ENCODE measurements at regions not wholly inside any gene's neighbourhood (a gene's known extent, or its start where the extent isn't known, plus 50 kb on each side); places are given as distances from the start of the nearest gene placed in this dataset.

DNA sequence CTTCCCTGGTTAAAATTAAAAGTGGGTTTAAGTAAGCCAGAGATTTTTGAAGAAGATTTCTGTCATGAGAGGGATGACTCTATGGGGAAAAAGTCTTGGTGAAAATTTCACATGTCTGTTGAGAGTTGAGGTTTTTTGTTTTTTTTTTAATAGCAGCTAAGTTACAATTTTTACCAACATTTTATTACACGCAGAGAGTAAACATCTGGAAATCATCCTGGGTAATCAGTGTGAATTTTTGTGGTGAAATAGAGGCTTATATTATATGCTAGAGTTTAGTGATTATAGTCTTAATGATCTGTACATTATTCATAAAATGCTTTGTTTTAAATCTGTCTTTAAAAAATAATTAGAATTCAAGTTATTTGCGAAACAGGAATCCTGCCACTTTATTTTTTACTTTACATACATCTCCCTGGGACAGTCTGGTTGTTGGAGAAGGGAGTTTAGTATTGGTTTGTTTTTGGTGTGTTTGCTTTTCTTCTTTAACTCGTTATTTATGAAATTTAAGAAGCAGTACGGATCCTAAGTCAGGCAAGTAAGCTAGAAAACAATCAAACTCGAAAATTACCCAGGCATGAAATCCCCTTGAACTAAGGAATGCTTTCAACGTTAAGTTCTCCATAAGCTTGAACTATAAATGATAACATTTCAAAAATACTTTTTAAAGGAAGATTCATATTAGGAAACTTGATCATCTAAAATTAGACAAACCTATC, 143.4 kb upstream of the TSC22D2 start:
- peak; percentile 49 for DNase-seq

DNA sequence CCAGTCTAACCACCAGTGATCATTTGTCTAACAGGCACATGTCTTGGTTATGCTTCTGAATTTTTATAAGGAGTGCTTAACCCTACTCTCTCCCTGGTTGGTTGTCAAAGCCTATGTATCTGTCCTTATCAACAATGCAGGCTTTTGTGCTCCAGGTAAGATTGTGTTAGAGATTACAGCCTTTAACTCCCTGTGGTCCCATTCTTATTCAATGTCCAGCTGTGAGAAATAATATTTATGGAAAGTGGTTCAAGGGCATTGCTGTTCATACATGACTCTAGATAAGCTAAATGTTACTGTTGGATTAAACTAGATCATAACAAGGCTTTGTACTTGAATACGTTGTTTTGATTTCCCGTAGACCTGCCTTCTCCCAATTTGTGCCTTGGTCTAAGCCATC, 146.1 kb upstream of the TSC22D2 start:
- DNase-seq = no peak

DNA sequence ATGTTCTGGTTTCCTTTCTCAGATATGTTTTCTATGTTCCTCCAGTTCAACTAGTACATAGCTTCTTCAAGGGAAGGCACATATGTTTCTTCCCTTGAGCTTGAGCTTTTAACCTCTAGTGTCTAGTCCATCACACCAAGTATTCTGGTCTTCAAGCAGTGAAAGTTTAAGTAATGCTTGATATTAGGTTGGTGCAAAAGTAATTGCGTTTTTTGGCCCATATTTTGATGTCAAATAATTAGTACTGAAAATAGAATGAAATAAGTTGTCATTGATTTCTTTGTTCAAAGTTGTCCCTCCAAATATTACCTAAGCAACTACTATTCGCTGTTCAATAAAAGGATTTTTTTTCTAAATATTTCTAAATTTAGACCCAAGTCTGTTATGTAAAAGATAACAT, 146.7 kb upstream of the TSC22D2 start:
- DNase-seq = no peak

DNA sequence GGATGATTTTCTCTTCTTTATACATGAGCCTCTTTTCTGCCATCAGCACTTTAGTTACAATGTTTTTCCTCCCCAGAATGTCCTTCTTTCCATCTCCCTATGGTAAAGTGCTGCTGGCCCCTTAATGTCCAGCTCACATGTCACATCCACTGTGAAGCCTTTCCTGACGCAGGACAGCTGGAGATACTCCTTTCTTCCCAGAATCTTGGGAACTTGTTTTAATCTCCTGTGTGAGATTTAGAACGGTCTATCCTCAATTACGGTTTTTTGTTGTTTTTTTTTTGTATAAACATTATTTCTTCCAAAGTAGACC, 147.7 kb upstream of the TSC22D2 start:
- no peak for DNase-seq

DNA sequence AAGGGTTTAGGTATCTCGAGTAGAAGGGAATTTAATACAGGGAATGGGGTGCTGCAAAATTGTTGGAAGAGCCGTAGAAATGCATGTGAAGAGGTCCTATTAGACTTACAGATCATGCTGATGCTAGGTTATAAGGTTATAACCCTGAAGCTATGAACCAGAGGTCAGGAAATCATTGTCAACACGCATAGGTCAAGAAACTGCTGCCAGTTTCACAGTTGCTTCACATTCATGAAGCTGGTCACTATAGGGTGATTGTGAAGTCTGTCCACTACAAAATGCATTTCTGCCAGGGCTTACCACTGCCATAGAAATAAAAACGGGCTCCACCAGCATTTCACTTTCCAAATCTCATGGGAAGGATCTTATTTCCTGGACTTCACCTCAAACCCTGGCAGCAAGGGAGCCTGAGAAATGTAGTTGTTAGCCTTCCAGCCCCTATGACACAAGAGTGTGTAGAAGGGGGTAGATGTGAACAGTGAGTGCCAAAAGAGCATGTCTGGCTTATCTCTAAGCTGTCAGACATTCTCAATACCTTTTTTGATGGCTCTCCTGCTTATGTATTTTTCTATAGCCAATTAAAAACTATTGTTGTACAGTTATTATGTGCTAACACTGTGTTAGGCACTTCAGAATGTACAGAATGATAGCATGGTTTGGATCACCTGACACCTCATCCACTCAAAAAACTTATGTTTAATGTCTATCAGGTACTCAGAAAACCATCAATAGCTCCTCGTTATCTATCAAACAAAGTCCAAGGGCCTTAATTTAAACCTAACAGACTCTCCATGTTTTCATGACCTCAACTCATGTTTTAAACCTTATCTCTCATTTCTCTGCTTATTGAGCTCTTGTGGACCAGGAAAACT, 148.3 kb upstream of the TSC22D2 start:
- no peak for DNase-seq

DNA sequence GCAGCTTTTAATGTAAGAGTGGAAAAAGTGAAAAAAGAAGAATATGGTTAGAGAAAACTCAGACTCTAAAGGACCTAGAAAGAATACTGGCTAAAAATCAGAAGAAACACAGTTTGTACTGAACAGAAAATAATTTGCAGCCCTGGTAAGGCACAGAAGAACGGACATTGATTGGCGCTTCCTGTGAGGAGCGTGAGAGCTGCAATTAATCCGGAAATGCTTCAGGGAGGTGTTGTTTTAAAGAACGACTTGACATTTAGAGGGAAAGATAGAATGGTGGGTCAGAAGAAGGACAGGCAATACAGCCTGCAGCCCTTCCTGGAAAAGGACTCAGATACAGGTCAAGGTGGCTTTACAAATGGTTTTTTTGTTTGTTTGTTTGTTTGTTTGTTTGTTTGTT, 151.3 kb upstream of the TSC22D2 start:
- DNase-seq = no peak

DNA sequence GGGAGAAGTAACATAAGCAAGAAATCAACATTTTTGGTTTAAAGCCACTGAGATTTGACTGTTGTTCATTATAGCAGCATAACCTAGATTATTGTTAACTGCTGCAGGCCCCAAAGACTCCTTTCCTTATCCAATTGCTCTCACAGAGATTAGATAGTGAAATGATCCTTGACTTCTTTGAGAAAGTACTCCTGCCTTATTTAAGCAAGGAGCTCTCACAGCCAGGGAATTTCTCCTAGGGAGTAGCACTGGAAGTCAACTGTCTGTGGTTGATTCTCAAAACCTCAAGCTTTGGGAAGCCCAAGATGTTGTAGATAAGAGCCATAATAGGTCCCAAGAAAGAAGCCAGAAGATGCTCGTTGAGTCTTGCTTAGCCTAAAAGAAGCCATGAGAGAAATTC, 151.8 kb upstream of the TSC22D2 start:
- DNase-seq = no peak

DNA sequence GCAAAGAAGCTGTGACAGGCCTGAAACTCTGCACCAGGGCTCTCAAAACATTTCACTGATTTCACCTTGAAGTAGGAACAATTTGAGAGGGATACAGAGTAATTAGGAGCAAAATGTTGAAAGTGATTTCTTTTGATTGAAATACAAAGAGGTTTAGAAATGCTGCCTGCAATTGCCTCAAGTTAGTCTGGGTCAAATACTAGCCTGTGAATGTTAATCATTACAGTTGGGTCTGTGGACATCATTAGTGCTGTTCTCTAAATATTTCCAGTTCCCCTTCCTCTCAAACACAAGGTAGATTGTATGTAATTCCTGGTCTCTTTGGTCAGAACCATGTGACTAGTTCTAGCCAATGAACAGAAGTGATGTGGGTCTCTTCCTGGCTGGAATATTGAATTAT, 152.3 kb upstream of the TSC22D2 start:
- no peak for DNase-seq

DNA sequence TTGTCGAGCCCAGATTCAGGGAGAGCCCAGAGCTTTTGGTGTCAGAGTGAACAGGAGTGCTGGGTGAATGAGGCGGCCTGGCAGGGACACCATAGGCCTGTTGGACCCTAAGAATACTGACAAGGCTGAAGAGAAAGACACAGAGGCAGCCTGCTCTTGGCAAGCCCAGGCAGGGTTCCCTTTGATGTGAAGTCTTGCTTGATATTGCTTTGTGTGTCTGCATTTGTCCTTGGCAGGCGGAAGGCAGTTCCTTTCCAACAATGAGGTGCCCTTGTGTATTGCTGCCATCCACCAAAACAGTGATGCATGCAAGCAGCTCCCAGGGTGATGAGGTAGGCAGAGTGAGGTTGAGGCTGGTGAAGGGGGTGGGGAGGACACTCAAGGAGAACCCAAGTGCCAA, 152.7 kb upstream of the TSC22D2 start:
- no peak for DNase-seq

DNA sequence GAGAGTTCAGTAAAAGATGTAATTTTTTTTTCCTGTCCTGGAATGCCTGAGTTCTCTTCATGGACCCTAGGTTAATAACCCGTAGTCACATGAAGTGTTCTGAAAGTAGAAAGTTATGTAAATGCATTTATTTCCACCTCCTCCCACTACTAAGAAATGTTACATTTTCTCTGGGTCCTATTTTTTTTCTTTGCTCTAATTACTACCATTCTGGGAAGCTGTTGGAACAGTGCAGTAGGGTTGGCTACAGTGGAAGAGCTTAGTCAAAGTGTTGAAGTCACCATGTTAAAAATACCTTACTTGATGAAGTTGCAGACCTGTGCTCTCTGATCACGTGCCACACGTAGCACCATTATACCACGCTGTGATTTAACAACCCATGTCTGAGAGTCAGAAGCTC, 153.8 kb upstream of the TSC22D2 start:
- DNase-seq = no peak

DNA sequence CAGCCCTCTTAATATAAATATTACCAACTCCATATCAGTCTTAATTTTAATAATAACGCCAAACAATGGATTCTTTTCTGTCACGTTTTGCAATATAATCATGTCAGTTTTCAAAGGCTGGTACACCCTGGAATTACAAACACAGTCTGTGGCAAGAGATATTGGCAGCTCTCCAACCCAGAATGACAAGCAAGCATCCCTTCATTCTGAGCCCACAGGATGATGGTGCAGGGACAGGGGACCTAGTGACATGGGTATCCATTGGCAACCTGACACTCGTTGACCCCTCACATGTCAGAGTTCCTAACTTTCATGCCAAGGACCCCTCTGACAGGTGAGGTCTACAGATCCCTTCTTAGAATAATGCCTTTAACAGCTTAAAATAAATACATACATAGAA, 154.5 kb upstream of the TSC22D2 start:
- DNase-seq = no peak

DNA sequence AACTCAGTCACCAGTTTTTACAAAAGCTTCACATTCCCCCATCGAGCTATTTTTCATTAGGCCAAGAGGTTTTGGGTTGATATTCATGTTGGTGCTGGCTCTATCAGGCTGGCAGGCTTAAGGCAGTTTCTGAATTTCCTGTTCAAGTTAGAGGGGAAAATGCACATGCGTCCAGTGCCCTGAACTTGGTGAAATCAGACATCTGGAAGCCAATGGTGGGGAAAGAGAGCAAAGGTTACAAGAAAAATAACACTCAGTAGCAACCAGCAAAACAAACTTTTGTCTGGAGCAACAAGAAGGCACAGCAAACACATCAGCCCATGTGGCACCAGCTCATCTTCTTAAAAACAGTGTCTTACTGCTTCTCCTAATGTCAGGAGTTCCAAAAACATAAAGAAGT, 155.6 kb upstream of the TSC22D2 start:
- no peak for DNase-seq

DNA sequence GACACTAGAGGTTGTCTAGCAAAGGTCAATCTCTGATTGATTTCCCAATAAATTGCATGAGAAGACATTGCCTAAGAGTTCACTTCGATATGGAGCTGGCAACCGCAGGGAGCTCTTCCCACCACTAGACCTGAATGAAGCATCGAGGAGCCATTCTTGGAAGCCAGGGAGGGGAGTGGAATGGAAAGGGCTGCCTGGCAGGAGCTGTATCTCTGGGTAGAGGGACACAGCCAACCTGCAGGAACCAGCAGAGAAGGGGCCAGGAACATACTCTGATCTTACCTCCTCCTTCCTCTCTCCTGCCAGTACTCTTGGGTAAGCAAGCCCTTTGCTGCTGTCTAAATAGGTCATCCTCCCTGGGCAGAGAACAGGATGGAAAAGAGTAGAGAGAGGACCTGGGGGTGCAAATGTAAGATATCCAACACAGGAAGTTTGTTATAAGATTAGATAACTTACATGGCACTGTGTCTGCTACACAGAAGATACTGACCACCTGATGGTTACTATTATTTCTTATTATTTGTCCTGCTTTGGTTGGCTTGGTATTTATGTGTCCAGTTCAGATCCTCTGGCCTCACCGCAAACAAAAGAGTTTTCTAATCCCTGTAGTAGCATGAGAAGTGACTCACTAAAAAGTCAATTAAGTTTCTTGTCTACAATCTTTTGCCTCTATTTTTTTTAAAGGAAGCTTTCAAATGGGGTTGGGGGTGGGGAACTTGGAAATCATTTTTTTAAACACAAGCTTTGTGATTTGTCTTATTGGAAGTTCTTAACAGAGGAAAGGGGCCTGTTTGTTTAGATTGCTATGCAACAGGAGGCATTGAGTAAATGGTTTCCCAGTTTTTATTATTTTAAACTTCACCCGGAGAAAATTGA, 156.7 kb upstream of the TSC22D2 start:
- peak; percentile 73 for DNase-seq

DNA sequence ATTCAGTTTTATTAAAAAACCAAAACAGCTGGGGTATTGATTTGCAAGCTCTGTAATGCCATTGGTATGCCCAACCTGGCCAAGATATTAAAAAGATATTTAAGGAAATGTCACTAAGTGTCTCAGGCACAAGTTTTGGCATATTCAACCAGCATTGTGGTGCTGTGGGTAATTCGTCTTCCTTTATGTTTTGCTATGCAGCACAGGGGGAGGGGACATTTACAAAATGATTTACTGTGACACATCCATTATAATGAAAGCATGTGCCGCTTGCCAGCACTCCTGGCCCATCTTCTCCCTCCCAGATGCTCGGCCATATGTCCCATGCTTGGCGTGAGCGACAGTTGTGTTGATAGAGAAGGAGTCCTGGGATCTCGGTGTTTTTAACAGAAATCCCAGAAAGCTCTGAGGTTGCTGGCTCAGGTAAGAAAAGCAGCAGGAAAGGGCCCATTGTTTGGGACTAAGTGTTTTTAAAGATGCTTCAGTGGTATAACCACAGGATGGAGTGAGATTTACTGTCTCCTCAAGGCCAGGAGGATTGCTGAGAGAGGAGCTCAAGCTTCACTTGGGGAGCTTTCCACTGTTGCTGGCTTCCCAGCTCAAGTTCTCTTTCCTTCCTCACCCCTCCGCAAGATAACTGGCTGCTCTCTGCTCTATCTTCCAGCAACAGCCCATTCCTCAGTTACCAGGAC, 158.2 kb upstream of the TSC22D2 start:
- peak; percentile 77 for DNase-seq

DNA sequence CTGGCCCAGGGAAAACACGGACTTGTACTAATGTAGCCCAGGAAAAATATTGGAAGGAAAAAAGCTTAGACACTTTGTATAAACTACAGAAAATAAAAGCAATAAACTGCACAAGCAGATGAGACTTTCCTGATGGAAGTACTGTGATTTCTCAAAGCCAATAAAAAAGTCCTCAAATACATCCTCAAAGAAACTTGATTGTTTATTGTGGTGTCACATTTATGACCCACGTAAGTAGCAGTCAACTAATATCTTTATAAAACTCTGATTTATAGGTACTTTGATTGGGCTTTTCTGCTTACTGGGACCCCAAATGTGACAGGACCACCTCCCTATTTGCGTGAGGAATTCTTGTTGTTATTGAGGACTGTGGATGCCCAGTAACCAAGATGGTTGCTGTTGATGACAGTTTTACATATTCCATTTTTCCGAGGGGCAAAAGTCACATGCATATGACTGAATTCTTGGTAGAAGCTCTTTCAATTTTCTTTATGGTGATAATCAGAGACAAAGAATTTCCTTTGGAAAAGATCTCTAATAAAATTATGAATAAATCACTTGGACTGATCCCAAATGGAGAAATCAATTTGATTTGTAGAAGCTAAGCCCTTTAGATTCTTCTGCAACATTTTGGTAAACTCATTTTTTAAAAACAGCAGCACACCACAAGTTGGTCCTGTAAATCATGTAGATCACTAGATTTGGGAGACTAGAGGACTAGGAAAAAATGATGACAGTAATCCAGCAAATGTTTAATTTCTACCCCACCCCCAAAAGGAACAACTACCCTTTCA, 159.0 kb upstream of the TSC22D2 start:
- peak; percentile 67 for DNase-seq

DNA sequence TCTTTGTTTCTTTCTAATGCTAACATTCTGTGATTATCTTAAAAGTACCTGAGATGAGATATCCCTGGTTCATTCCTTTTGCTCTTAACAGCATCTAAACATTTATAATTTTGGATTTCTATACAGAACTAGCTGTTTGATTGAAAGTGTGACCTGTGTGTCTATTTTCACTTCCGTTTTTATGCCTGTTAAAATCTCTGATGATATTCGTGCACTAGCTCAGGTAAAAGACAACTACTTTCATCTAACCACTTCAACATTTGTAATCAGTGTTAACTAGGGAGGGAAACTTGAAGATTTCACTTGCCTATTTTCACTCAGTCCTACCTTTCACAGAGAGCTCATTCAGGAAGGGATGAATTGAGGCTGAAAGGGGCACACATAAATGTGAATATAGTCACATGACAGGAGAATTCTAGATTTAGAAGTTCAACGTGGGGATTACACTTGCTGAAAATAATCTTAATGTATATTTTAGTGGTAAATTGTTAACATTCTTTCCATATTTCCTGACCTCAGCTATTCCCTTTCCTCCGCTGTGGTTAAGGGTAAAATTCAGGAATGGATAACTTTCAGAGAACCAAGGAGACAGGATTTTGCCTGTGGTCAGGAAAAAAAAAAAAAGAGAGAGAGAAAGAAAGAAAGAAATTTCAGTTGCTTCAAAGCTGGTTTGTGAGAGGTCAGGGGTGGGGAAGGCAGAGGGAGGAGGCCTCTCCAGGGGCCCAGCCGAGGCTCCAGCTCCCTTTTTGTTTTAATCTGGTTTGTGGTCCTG, 159.8 kb upstream of the TSC22D2 start:
- DNase-seq = peak; percentile 98

DNA sequence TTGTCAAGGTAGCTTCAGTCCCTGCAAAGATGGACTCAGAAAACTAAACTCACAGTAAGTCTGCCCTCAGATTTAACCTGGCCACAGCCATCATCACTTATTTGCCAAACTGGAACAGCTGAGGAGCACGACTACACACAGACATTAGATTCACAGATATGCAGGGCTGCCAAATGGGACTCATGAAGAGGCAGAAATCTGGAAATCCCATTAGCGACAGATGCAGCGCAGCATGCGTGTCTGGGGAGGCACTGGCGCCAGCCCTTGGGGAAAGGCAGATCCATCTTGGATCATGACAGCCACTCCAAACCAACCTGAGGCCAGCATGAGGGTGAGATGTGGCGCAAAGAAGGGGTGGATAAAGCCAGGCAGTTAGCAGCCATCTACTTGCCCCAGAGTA, 160.7 kb upstream of the TSC22D2 start:
- no peak for DNase-seq

DNA sequence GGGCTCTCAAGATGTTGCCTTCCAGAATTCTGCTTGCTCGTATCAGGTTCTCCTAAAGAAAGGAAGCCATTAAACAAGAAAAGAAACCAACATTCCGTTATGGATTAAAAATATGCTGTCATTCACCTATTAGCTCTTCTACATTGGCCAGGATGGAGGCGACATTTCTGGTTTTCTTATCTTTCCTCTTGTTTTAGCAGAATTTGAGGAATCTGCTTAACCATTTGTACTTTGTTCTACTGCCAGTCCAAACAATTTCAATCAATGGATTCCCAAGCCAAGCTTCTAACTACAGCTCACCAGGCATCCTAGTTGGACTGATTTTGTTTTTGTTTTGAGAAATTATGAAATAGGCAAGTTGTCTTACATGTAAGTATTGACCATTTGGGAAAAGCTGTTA, 164.6 kb upstream of the TSC22D2 start:
- peak; percentile 27 for DNase-seq

DNA sequence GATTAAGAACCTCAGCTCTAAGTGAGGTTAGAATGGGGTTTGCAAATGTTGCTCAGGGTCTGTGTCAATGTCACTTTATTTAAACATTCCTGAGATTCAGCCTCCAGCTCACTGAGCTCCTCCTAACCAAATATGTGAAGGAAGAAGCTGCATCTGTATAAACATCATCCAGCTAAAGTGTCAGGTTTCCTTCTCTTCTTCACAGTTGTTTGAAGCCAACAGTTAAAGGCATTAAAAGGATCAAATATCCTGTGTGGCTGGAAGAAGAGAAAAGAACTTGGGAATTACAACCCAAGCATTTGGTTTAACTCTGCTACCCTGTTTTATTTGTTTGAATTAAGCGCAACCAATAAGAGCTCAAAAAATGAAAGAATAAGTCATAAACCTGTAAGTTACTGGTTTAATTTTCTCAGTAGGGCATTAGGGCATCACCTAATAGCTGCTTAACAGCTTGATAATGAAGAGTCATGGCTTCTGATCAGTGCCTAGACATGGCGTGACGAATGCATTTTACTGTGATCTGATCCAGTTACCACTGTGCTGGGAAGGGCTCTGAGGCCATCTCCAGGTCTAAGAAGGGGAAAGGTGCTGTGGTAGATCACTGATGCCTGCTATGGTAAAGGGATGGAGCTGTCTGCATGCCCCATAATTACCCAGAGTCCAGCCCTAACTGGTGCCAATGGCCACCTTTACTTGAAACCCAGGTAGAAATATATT, 165.7 kb upstream of the TSC22D2 start:
- DNase-seq = peak; percentile 80

DNA sequence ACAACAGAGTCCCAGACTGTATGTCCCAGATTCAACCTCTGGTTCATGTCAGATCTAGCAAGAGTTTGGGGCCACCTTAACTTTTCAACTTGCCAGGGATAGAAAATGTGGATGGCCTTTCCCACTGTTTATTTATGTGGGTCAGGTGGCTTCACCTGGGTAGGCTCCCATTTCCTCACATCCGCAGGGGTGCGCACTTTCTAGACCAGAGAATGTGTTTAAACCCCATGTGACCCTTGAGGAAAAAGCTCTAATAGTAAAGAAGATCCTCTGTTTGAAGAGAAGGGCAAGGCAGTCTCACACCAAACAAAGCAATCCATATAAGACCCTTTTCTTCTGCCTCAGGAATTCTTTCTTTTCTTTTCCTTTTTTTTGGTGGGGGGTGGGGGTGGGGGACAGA, 167.2 kb upstream of the TSC22D2 start:
- no peak for DNase-seq

DNA sequence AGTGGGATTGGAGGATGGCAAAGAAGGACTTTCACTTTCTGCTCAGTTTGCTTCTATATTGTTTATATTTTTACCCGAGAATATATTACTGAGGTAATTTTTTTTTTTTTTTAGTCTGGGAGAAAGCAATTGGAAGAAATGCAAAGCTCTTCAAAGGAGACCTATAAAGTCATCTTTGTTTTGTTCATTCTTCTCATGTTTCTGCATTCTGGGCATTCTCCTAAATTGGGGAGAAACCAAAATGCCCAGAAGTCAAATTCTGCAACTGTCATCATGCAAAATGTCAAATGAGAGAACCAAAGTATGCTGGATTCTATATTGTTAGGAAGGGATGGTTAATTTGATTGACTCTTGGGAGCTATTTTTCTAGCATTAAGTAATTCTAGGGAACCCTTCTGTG, 168.3 kb upstream of the TSC22D2 start:
- peak; percentile 35 for DNase-seq

Measured in fibroblast of skin of right biceps (primary cell).